Activated CD4-positive, alpha-beta T cell treated with anti-CD3 and anti-CD28 coated beads, Interleukin-2, Interleukin-6, amounts not matched to agents 100 ng/mL and 50 ng/mL, durations not matched to agents 16 hours and 8 hours (primary cell): ENCODE measurements at regions not wholly inside any gene's neighbourhood (a gene's known extent, or its start where the extent isn't known, plus 50 kb on each side); places are given as distances from the start of the nearest gene placed in this dataset.
"Not testable (repeated sequence)": the region's sequence is repeated elsewhere in the genome, so short reads cannot be mapped to it uniquely, and the experiment has no call there.

Experiments used
- DNase-seq: peaks from one replicate; pipeline ENCODE4 v3.0.0-alpha.2; 2020

GRCh38 chr17:13659051-13659450 is 57.3 kb upstream of the HS3ST3A1 start:
- not testable (repeated sequence) for DNase-seq

- no peak for DNase-seq
Measured at GRCh38 chr17:13665872-13666635, 64.3 kb upstream of the HS3ST3A1 start.

GRCh38 chr17:13671341-13671740 is 69.6 kb upstream of the HS3ST3A1 start:
- DNase-seq = no peak

GRCh38 chr17:13671771-13672170 is 70.0 kb upstream of the HS3ST3A1 start:
- peak; percentile 71 for DNase-seq

GRCh38 chr17:13678361-13678760 is 76.6 kb upstream of the HS3ST3A1 start:
- no peak for DNase-seq

- no peak for DNase-seq
Measured at GRCh38 chr17:13678841-13679240, 77.1 kb upstream of the HS3ST3A1 start.

GRCh38 chr17:13688716-13689115 is 87.0 kb upstream of the HS3ST3A1 start:
- no peak for DNase-seq

GRCh38 chr17:13690806-13691205 is 89.1 kb upstream of the HS3ST3A1 start:
- DNase-seq = no peak

GRCh38 chr17:13694934-13695333 is 93.2 kb upstream of the HS3ST3A1 start:
- no peak for DNase-seq

- no peak for DNase-seq
Measured at GRCh38 chr17:13698832-13699231, 97.1 kb upstream of the HS3ST3A1 start.

GRCh38 chr17:13699261-13699660 is 97.5 kb upstream of the HS3ST3A1 start:
- DNase-seq = no peak

- no peak for DNase-seq
Measured at GRCh38 chr17:13702266-13702665, 100.5 kb upstream of the HS3ST3A1 start.

- DNase-seq = no peak
Measured at GRCh38 chr17:13704333-13704732, 102.6 kb upstream of the HS3ST3A1 start.

- no peak for DNase-seq
Measured at GRCh38 chr17:13705221-13705620, 103.5 kb upstream of the HS3ST3A1 start.

GRCh38 chr17:13721705-13722104 is 120.0 kb upstream of the HS3ST3A1 start:
- no peak for DNase-seq

- no peak for DNase-seq
Measured at GRCh38 chr17:13725288-13725990, 123.7 kb upstream of the HS3ST3A1 start.

- no peak for DNase-seq
Measured at GRCh38 chr17:13727441-13728171, 125.9 kb upstream of the HS3ST3A1 start.

GRCh38 chr17:13728781-13729180 is 127.1 kb upstream of the HS3ST3A1 start:
- DNase-seq = no peak

- no peak for DNase-seq
Measured at GRCh38 chr17:13729466-13730134, 127.9 kb upstream of the HS3ST3A1 start.

- no peak for DNase-seq
Measured at GRCh38 chr17:13734880-13735279, 133.2 kb upstream of the HS3ST3A1 start.

GRCh38 chr17:13735444-13735843 is 133.7 kb upstream of the HS3ST3A1 start:
- no peak for DNase-seq

- DNase-seq = no peak
Measured at GRCh38 chr17:13735861-13736260, 134.1 kb upstream of the HS3ST3A1 start.

- no peak for DNase-seq
Measured at GRCh38 chr17:13736916-13737315, 135.2 kb upstream of the HS3ST3A1 start.
